ENCODE measurements at regions not wholly inside any gene's neighbourhood (a gene's known extent, or its start where the extent isn't known, plus 50 kb on each side); places are given as distances from the start of the nearest gene placed in this dataset.

DNA sequence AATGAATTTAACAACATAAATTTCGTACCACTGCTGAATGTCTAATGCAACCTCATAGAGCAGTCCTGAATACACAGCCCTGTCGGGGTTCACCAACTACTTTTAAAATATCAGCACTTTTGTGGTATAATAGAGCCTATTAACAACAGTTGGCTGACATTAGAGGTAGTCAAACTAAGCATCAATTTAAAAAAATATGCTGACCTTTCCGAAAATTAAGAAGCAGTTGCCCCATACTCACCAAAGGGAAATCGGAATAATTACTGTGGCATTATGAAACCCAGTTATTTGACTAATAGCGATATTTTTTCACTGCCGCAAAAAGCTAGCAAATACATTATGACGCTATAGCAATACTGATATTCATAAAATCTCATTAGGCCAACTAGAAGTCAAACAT lies 273.5 kb upstream of the PPARGC1A start:
- no peak for TF ChIP-seq MEF2D (tag; conservative IDR thresholded peaks at IDR 0.05; ENCODE audit: low read depth)
- TF ChIP-seq MAFF (IDR thresholded peaks at IDR 0.05; ENCODE audit: low read length) = 0 out of 2 replicates have a peak, but pooled peaks have one; percentile 7
- peak; percentile 64 for TF ChIP-seq ZNF316 (IDR thresholded peaks at IDR 0.05)
- peak; percentile 20; the same call in 1 of the 2 replicates for TF ChIP-seq C11orf30 (IDR thresholded peaks at IDR 0.05; ENCODE audit: low read depth)
- Histone ChIP-seq H3K27me3 (ENCODE audit: control insufficient read depth in 2 of 2, insufficient read depth in 2 of 2, low read length in 2 of 2) (no peaks in the 10 kb centered on the region), H2AFZ (ENCODE audit: low read depth, low read length) (no peak overlapping the region), H3K36me3 (ENCODE audit: control insufficient read depth, insufficient read depth, low read length) (no peaks in the 10 kb centered on the region), H3K79me2 (ENCODE audit: control insufficient read depth, insufficient read depth, low read length) (no peaks in the 10 kb centered on the region), H4K20me1 (replicated peaks; ENCODE audit: control insufficient read depth, insufficient read depth, low read length) (no peaks in the 10 kb centered on the region), H3K4me3 (no peak overlapping the region), H3K9ac (ENCODE audit: insufficient read depth in 1 of 2, low read depth in 2 of 2, low read length in 2 of 2) (no peak overlapping the region), H3K9me3 (replicated peaks; ENCODE audit: control insufficient read depth, insufficient read depth, low read depth, low read length) (no peaks in the 10 kb centered on the region), H3K9me1 (ENCODE audit: control insufficient read depth, insufficient read depth, low read length) (no peaks in the 10 kb centered on the region), H3K27ac (ENCODE audit: extremely low read depth, low read depth, low read length) (no peak overlapping the region), H3K4me1 (replicated peaks in 1 of 2; ENCODE audit: control insufficient read depth in 2 of 2, insufficient read depth in 2 of 2, low read length in 2 of 2) (no peaks in the 10 kb centered on the region), H3K4me2 (ENCODE audit: insufficient read depth, low read length) (no peak overlapping the region)
- ATAC-seq (no peak), DNase-seq (ENCODE audit: extremely low read depth in 1 of 4, low spot score in 3 of 4) (no peak), FAIRE-seq (no peak)
- WGBS (ENCODE audit: insufficient coverage, low coverage, missing lambda C conversion rate) = 1% methylated on average over 7 of the region's 7 CpGs
- POLR2A ChIA-PET = no interaction called here
- CTCF ChIA-PET (ENCODE audit: low intra/inter-chr PET ratio) = no interaction called here
- no TSS peak for BruUV-seq (replicated peaks)
- in situ Hi-C loops (cut with MboI) = no loop called here
- intact Hi-C loops (cut with micrococcal nuclease) = no loop called here

DNA sequence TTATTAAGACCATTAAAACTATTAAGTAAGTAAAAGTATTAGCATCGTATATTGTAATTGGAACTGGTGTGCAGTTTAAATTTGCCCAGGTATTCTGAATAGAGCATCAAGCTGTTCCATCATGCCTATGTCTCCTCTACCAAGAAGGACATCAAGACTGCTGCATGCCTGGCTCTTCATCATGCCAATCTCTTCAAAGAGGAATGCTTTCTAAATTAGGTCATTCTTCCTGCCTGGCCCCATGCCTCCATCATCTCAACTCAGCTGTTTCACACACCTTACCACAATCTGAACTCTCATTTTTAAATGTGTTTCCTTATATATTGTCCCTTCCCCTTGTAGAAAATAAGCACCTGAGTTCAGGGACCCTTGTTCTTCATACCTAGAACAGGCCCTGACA lies 270.5 kb upstream of the PPARGC1A start:
- 0% methylated on average over 1 of the region's 1 CpG for WGBS (ENCODE audit: insufficient coverage, low coverage, missing lambda C conversion rate)
- H3K4me2 ChIP-seq (ENCODE audit: insufficient read depth, low read length) = no peak overlapping the region
- no peaks in the 10 kb centered on the region for H3K9me3 ChIP-seq (replicated peaks; ENCODE audit: control insufficient read depth, insufficient read depth, low read depth, low read length)
- no peak overlapping the region for H3K27ac ChIP-seq (ENCODE audit: extremely low read depth, low read depth, low read length)
- BruUV-seq (replicated peaks) = no TSS peak
- H3K4me1 ChIP-seq (replicated peaks in 1 of 2; ENCODE audit: control insufficient read depth in 2 of 2, insufficient read depth in 2 of 2, low read length in 2 of 2) = no peaks in the 10 kb centered on the region
- DNase-seq (ENCODE audit: extremely low read depth in 1 of 4, low spot score in 3 of 4) (no peak), ATAC-seq (no peak), FAIRE-seq (no peak)
- H3K79me2 ChIP-seq (ENCODE audit: control insufficient read depth, insufficient read depth, low read length) = no peaks in the 10 kb centered on the region
- ChIA-PET CTCF (ENCODE audit: low intra/inter-chr PET ratio) (no interaction called here), POLR2A (interaction anchor here (0.7 kb wide), 1 partner anchor 56 kb away, joined by 3 read pairs; no protein-coding TSS in a partner anchor)
- no peak overlapping the region for H3K4me3 ChIP-seq
- no peaks in the 10 kb centered on the region for H3K9me1 ChIP-seq (ENCODE audit: control insufficient read depth, insufficient read depth, low read length)
- no peaks in the 10 kb centered on the region for H3K27me3 ChIP-seq (ENCODE audit: control insufficient read depth in 2 of 2, insufficient read depth in 2 of 2, low read length in 2 of 2)
- intact Hi-C loops (cut with micrococcal nuclease) (no loop called here), in situ Hi-C loops (cut with MboI) (no loop called here)
- H3K36me3 ChIP-seq (ENCODE audit: control insufficient read depth, insufficient read depth, low read length) = no peaks in the 10 kb centered on the region
- no peaks in the 10 kb centered on the region for H4K20me1 ChIP-seq (replicated peaks; ENCODE audit: control insufficient read depth, insufficient read depth, low read length)
- H3K9ac ChIP-seq (ENCODE audit: insufficient read depth in 1 of 2, low read depth in 2 of 2, low read length in 2 of 2) = no peak overlapping the region
- H2AFZ ChIP-seq (ENCODE audit: low read depth, low read length) = no peak overlapping the region
- no peak for TF ChIP-seq ZBTB43 (CRISPR knock-in tag; IDR thresholded peaks at IDR 0.05)
- TF ChIP-seq AFF1 (IDR thresholded peaks at IDR 0.05; ENCODE audit: low read depth in 1 of 2, partially characterized antibody in 2 of 2) = no peak
- no peak for TF ChIP-seq CC2D1A (IDR thresholded peaks at IDR 0.05)
- no peak for TF ChIP-seq FOXK2 (conservative IDR thresholded peaks at IDR 0.05 in 1 of 2, IDR thresholded peaks at IDR 0.05 in 1 of 2; ENCODE audit: low read depth in 2 of 2)
- no peak for TF ChIP-seq FOXP1 (CRISPR knock-in tag; IDR thresholded peaks at IDR 0.05)
- TF ChIP-seq MYBL2 (IDR thresholded peaks at IDR 0.05; ENCODE audit: low read depth) = no peak
- TF ChIP-seq MYBL2 (CRISPR knock-in tag; IDR thresholded peaks at IDR 0.05; ENCODE audit: borderline replicate concordance) = no peak
- TF ChIP-seq SLC30A9 (CRISPR knock-in tag; IDR thresholded peaks at IDR 0.05) = no peak
- TF ChIP-seq ZNF41 (CRISPR knock-in tag; conservative IDR thresholded peaks at IDR 0.05) = no peak
- no peak for TF ChIP-seq EP400 (IDR thresholded peaks at IDR 0.05)
